ENCODE measurements at regions not wholly inside any gene's neighbourhood (a gene's known extent, or its start where the extent isn't known, plus 50 kb on each side); places are given as distances from the start of the nearest gene placed in this dataset.

DNA sequence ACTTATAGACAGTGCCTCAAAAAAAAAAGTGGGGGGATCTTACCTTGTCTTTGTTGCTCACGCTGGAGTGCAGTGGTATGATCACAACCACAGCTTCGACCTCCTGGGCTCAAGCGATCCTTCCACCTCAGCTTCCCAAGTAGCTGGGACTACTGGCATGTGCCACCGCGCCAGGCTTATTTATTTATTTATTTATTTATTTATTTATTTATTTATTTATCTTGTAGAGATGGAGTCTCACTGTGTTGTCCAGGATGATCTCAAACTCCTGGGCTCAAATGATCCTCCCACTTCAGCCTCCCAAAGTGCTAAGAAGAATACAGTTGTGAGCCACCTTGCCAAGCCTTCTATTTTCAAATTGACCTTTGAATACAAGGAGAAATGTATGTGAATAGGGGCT is 553.0 kb upstream of the BTBD3 start:
- DNase-seq: no peak
- in situ Hi-C loops (cut with MboI; ENCODE audit: low pct_unique_long_range_greater_than_20kb, low sequenced_read_pairs): no loop called here

DNA sequence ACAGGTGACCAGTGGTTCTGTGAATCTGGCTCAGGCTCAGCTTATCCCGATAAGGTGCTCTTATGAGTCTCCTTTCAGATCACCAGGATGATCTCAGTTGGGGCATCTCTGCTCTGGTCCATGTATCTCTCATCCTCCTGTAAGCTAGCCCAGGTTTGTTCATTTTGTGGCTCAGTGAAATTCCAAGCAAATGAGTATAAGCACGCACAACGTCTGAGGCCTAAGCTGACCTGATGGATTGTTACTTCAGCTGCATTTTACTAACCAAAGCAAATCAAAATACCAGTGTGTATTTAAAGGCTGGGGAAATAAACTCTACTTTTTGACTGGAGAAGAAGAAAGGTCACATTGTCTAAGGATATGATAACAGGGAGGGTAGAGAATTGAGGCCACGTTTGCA is 551.0 kb upstream of the BTBD3 start:
- DNase-seq: no peak
- in situ Hi-C loops (cut with MboI; ENCODE audit: low pct_unique_long_range_greater_than_20kb, low sequenced_read_pairs): no loop called here

DNA sequence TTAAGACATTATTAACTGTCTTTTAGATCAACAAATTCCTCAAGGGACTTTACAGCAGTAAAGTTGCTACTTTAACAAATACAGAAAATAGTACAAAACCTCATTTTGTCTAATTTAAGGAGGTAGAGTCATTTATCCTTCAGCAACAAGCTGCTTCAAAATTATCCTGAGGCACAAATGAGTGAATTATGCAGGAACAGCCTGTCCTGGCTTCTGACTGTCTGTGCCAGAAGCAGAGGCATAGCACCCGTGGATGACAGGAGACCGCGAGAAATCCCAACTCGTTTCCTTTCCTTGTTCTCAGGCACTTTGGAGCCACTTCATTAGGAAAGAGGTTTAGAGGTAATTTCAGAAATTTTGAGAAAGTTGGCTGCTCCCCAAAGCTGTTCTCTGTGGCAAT is 549.2 kb upstream of the BTBD3 start:
- no peak for DNase-seq
- in situ Hi-C loops (cut with MboI; ENCODE audit: low pct_unique_long_range_greater_than_20kb, low sequenced_read_pairs): no loop called here

DNA sequence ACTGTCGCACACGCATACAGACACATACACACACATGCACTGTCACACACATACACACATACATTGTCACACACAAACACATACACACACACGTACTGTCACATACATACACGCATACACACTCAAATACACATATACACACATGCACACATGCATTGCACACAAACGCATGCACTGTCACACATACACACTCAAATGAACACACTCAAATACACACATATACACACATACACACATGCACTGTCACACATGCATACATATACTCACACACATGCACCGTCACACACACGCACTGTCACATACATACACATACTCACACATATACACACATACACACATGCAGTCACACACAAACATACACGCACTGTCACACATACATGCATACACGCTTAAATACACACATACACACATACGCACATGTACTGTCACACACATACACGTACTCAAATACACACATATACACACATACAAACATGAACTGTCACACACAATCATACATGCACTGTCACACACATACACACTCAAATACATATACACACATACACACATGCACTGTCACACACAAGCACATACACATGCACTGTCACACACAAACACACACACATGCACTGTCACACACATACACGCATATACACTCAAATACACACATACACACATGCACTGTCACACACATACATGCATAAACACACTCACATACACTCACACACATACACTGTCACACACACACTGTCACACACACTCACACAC is 548.6 kb upstream of the BTBD3 start:
- DNase-seq: no peak
- in situ Hi-C loops (cut with MboI; ENCODE audit: low pct_unique_long_range_greater_than_20kb, low sequenced_read_pairs): no loop called here

DNA sequence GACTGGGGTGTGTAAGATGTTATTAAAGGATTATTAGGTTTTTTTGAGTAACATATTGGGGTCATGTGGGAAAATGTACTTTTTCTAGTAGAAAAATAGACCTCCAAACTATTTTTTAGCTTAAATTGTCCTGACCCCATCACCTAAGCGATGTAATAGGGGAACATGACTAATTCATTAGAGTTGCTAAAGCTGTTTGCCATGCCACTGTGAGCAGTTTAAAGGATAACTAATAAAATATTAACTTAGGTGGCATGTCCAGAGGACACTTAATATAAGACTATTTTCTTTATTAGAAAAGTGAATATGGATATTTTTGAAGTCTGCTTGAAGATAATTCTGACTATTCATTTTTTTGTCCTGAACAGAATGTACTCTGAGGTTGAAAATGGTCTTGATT is 545.9 kb upstream of the BTBD3 start:
- DNase-seq: no peak
- in situ Hi-C loops (cut with MboI; ENCODE audit: low pct_unique_long_range_greater_than_20kb, low sequenced_read_pairs): no loop called here

DNA sequence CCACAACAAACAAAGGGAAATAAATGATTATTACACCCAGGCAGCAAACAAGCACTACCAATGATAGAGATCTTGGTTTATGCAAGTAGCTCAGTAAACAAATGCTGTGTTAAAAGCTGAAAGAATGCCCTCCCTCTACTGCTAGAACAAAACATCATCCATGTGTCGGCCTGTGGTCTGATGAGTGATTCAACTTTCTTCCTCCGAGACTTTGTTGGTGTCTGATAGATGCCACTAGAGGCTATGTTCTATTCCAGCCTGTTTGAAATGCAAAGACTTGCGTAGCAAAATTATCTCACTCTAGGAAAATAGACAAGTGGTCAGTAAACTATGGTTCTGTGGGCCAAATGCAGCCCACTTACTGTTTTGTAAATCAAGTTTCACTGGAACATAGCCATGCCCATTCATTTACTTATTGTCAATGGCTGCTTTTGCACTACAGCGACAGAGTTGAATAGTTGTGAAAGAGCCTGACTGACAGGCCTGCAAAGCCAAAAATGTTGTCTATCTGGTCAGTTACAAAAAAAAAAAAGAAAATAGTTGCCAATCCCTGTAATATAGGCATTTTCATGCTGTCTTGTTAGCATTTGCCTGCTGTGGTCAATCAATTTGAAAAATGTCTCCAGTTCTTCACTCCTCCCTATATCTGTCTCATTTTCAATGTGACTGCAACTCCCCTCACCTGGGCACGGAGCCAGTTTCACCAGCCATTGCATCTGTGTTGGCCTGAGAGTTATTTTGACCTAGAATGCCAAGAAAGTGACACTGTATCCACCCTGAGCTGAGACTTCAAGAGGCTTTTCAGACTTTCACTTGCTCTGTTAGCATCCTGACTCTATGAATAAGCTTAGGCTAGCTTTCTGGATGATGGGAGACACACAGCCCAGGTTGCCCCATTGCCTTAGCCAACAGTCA is 544.6 kb upstream of the BTBD3 start:
- in situ Hi-C loops (cut with MboI; ENCODE audit: low pct_unique_long_range_greater_than_20kb, low sequenced_read_pairs): no loop called here

DNA sequence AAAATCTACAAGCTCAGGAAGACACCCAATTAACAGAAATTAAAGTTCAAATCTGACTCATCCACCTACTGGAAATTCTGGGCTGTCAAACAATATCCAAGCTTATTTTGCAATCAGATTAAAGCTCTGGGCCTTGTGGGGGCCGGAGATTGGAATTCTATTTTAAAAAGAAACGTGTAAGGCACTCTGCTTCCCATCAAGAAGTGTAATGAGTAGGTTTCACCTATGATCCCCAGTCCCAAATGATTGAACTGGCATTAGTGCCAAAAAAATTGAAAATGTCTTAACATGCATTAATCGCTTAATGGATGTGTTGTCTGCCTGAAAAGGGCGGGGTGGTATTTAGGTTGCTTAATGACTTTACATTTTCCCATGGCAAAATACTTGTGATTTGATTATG is 542.4 kb upstream of the BTBD3 start:
- in situ Hi-C loops (cut with MboI; ENCODE audit: low pct_unique_long_range_greater_than_20kb, low sequenced_read_pairs): no loop called here
- no peak for DNase-seq

More for the DNA sequence above, 544.6 kb upstream of the BTBD3 start:
- DNase-seq: no peak

DNA sequence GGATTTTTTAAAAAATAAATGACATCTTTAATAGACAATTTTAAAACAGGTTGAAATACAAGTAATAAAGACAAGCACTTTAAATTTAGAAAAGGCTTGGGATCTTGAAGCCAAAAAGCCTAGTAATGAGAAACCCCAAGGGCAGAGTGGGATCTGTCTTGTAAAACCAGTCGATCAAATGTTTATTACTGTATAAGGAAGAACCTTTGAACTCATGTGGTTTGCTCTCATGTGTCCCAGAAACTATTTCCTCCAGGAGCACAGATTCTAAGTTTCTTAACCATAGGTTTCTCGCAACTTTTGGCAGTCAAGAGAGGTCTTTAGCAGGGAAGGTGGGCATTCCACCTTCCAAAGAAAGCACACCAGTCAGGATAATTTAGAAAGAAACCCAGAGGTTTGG is 541.7 kb upstream of the BTBD3 start:
- no peak for DNase-seq
- in situ Hi-C loops (cut with MboI; ENCODE audit: low pct_unique_long_range_greater_than_20kb, low sequenced_read_pairs): no loop called here

DNA sequence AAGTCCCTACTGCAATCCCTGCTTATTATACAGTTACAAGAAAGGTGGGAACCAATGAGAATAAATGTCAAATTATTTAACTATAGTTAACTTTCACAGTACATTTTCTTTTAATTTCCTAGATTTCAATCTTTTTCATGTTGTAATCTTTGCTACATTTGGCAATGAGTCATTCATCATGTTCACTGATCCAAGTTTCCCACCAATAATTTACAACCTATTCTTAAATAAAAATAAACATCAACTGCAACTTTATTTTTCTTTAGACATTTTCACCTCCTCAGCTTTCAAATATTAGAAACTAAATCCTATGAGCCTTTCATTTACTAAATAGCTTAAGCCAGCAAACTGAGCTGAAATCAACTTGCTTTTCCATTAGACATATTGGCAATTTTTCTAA is 541.3 kb upstream of the BTBD3 start:
- DNase-seq: no peak
- in situ Hi-C loops (cut with MboI; ENCODE audit: low pct_unique_long_range_greater_than_20kb, low sequenced_read_pairs): no loop called here

DNA sequence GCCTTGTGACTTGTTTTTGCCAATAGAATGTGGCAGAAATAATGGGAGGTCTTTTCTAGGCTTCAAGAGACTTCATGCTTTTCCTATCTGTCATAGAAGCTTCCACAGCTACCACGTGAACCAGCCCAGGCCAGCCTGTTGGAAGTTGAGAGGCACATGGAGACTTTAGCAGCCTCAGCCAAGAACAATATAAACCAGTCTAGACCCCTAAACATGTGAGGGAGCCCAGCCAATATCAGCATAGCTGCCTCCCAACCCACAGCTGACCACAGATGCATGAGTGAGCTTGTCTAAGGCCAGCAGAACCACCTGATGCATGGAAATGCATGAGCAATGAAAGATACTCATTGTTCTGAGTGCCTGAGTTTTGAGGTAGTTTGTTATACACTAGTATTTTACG is 540.7 kb upstream of the BTBD3 start:
- in situ Hi-C loops (cut with MboI; ENCODE audit: low pct_unique_long_range_greater_than_20kb, low sequenced_read_pairs): no loop called here
- no peak for DNase-seq

DNA sequence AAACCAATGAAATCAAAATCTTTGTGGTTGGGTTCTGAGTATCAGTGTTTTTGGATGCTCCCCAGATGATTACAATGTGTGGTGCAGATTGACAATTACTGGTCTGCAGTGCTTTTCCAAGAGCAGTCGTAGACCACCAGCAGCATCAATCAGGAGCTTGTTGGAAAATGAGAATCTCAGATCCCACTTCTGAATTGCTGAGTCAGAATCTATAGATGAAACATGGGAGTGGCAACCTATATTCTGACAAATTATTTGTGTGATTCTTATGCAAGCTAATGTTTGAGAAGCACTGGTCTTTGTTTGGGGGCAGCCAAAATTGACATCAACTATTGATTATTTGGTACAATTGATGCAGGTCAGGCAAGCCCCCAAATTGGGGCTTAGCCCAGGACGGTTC is 539.9 kb upstream of the BTBD3 start:
- DNase-seq: no peak
- in situ Hi-C loops (cut with MboI; ENCODE audit: low pct_unique_long_range_greater_than_20kb, low sequenced_read_pairs): no loop called here

DNA sequence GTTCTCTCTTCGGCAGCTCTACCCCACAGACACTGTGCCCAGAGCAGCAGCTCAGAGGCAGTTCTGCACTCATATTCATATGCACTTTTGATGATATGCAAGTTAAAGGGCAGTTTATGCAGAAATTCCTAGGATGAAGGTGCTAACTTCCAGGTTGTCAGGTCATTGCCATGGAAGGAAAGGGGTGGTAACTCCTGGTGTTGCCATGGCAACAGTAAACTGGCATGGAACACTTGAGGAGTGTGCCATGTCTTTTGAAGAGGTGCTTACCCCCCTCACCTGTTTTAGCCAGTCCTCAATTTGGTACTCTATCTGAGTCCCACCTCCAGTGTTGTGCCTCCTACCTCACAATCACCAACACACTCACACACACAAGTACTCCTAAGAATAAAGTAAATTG is 539.4 kb upstream of the BTBD3 start:
- in situ Hi-C loops (cut with MboI; ENCODE audit: low pct_unique_long_range_greater_than_20kb, low sequenced_read_pairs): no loop called here

DNA sequence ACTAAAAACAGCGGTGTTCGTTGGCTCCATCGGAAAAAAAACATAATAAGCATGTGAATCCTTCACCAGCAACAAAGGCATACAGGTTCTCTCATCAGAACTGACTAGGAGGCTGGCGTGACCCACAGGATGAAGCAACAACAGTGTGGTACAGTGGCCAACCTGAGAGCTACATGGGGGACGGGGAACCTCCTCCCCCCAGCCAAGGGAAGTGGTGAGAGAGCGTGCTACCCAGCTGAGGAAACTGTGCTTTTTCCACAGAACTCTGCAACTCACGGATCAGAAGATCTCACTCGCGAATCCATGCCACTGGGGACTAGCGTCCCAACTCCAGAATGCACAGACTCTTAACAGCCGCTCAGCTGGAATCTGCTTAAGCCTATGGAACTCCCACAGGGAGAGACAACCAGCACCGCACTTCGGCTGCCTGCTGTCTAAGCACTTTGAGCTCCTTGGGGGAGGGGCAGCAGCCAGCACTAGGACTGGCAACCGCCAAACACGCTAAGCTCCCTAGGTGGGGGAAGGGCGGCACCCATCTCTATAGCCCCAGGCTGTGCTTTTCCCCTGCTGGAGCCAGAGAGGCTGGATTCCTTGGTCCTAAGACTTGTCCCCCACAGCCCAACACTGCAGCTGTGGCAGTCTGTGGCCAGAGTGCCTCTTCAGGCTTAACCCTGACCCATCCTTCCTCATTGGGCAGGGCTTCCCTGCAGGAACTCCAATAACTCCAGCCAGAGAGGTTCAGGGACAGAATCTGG is 538.3 kb upstream of the BTBD3 start:
- in situ Hi-C loops (cut with MboI; ENCODE audit: low pct_unique_long_range_greater_than_20kb, low sequenced_read_pairs): no loop called here

More for the DNA sequence above, 539.4 kb upstream of the BTBD3 start:
- no peak for DNase-seq

DNA sequence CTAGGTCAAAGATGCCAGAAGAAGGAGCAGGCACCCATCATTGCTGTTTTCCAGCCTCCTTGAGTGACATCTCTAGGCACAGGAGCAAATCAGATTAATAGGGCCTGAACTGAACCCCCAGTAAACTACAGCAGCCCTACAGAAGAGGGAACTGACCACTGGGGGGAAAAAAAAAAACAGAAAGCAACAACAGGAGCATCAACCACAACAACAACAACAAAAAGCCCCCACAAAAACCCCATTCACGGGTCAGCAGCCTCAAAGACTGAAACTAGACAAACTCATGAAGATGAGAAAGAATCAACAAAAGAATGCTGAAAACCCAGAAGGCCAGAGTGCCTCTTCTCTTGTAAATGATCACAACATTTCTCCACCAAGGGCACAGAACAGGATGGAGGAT is 537.4 kb upstream of the BTBD3 start:
- in situ Hi-C loops (cut with MboI; ENCODE audit: low pct_unique_long_range_greater_than_20kb, low sequenced_read_pairs): no loop called here
- no peak for DNase-seq

More for the DNA sequence above, 538.3 kb upstream of the BTBD3 start:
- DNase-seq: no peak

DNA sequence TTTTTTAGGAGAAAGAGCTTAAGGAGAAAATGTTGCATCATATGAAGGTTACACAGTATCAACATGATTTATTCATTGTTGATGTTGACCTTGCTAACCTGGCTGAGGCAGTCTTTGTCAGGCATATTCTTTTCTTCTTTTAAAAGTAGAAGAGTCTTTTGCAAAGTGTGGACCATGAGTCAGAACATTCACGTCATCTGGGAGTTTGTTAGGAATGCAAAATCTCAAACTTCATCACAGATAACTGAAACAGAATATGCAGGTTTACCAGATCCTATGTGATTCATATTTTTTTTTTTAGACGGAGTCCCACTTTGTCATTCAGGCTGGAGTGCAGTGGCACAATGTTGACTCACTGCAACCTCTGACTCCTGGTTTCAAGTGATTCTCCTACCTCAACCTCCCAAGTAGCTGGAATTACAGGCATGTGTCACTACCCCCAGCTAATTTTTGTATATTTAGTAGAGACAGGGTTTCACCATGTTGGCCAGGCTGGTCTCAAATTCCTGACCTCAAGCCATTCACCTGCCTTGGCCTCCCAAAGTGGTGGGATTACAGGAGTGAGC is 530.4 kb upstream of the BTBD3 start:
- in situ Hi-C loops (cut with MboI; ENCODE audit: low pct_unique_long_range_greater_than_20kb, low sequenced_read_pairs): no loop called here
- DNase-seq: no peak

DNA sequence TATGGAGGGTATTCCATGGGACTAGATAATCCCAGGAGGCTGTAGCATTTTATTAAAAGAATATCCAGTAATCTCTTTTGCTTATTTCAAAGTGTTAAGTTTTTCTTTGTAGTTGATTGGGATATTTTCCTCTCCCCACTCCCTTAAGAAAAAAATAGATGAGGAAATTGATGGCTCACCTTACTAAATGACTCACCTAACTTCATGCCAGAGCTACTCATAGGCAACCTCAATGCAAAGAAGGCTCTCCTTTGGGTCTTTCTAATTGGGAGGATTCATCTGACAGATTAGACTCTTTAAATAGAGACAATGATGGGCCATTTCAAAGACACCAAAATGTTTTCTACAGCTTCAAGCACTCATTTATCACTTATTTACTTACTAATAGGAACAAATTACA is 528.5 kb upstream of the BTBD3 start:
- in situ Hi-C loops (cut with MboI; ENCODE audit: low pct_unique_long_range_greater_than_20kb, low sequenced_read_pairs): no loop called here
- DNase-seq: no peak

DNA sequence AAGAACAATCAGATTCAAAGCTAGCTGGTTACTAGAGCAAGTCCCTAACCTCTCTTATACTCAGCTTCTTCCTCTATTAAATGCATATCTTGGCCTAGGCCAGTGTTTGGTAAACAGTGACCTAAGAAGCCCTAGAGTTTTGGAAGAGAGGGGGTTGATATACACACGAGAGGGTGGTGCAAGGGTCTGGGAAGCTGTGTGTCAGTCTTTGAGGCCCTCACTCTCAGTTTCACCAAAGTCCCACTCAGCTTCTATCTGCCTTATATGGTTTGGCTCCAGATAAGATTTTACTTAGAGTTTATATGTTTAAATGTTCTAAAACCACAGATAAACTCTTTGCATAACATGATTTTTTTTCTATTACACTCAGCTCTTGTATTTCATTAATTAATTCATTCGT is 526.1 kb upstream of the BTBD3 start:
- in situ Hi-C loops (cut with MboI; ENCODE audit: low pct_unique_long_range_greater_than_20kb, low sequenced_read_pairs): no loop called here
- no peak for DNase-seq

DNA sequence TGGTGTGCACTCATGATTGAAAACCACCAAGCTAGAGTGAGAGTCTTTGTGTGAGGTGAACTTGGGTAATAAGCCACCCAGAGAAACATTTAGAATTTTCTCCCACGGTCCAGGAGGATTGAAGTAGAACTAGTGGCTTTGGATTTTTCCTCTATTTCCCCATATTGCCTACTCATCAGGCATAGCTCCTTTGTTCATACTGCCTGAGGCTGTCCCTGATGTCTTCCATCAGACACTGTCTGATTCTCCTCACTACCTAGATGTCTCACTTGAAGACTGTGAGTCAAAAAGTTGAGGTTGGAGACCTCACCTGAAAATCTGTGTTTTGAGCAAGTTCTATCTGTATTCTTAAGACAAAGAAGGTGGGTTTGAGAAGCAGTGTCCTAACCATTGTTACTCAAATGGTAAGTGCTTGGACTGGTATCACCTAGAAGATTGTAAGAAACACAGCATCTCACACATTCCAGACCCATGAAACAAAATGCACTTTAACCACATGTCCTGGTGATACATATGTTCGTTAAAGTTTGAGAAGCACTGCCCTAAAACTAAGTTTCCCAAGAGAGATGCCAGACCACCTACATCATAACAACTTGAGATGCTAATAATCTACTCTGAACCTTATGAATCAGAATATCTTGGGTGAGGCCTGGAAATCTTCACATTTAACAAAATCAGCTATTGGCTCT is 523.4 kb upstream of the BTBD3 start:
- DNase-seq: no peak
- in situ Hi-C loops (cut with MboI; ENCODE audit: low pct_unique_long_range_greater_than_20kb, low sequenced_read_pairs): no loop called here

DNA sequence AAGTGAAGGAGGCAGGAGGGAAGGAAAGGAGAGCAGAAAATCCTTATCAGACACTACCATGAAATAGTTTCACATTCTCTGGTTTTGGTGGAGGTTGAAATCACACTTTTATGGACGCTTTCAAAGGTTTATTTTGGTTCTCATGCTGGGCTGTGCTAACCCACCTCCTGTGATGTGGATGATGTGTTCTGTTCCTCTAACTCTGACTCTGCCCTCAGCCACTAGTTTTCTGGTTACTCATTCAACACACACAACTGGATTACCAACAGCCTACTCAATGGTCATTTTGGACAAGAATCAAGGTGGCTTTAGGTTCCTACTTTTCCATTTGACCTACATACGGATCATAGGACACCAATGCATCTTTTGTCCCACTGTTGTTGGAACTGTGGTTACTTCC is 522.1 kb upstream of the BTBD3 start:
- DNase-seq: no peak
- in situ Hi-C loops (cut with MboI; ENCODE audit: low pct_unique_long_range_greater_than_20kb, low sequenced_read_pairs): no loop called here

Measured in KBM-7 (cell line).